GM19238 (cell line): ENCODE measurements at regions not wholly inside any gene's neighbourhood (a gene's known extent, or its start where the extent isn't known, plus 50 kb on each side); places are given as distances from the start of the nearest gene placed in this dataset.
"Not testable (repeated sequence)": the region's sequence is repeated elsewhere in the genome, so short reads cannot be mapped to it uniquely, and the experiment has no call there.

Source experiments
- DNase-seq: peaks from one replicate; pipeline ENCODE4 v3.0.0; 2011; ENCODE audit warnings: low spot score; ENCODE audit not compliant: insufficient read length

GRCh38 chr2:94737145-94737544 is 134.1 kb upstream of the TEKT4 start:
- not testable (repeated sequence) for DNase-seq

- DNase-seq = not testable (repeated sequence)
These were observed 133.4 kb upstream of the TEKT4 start for GRCh38 chr2:94737736-94738342.

- DNase-seq = no peak
These were observed 117.7 kb upstream of the TEKT4 start for GRCh38 chr2:94753466-94753998.

- no peak for DNase-seq
These were observed 112.7 kb upstream of the TEKT4 start for GRCh38 chr2:94758546-94758945.

- DNase-seq = no peak
These were observed 112.0 kb upstream of the TEKT4 start for GRCh38 chr2:94759211-94759610.

- no peak for DNase-seq
These were observed 108.6 kb upstream of the TEKT4 start for GRCh38 chr2:94762600-94762999.

GRCh38 chr2:94763318-94763717 is 107.9 kb upstream of the TEKT4 start:
- DNase-seq = no peak

- not testable (repeated sequence) for DNase-seq
These were observed 106.9 kb upstream of the TEKT4 start for GRCh38 chr2:94764331-94764730.

GRCh38 chr2:94767336-94767735 is 103.9 kb upstream of the TEKT4 start:
- no peak for DNase-seq

GRCh38 chr2:94769733-94770132 is 101.5 kb upstream of the TEKT4 start:
- no peak for DNase-seq

- no peak for DNase-seq
These were observed 96.4 kb upstream of the TEKT4 start for GRCh38 chr2:94774851-94775250.

- DNase-seq = no peak
These were observed 95.2 kb upstream of the TEKT4 start for GRCh38 chr2:94776036-94776435.

- not testable (repeated sequence) for DNase-seq
These were observed 86.1 kb upstream of the TEKT4 start for GRCh38 chr2:94785105-94785504.

GRCh38 chr2:94786424-94786823 is 84.8 kb upstream of the TEKT4 start:
- DNase-seq = not testable (repeated sequence)

GRCh38 chr2:94790169-94790568 is 81.1 kb upstream of the TEKT4 start:
- DNase-seq = not testable (repeated sequence)

GRCh38 chr2:94797235-94797634 is 74.0 kb upstream of the TEKT4 start:
- not testable (repeated sequence) for DNase-seq
